ENCODE measurements at regions not wholly inside any gene's neighbourhood (a gene's known extent, or its start where the extent isn't known, plus 50 kb on each side); places are given as distances from the start of the nearest gene placed in this dataset.

DNA sequence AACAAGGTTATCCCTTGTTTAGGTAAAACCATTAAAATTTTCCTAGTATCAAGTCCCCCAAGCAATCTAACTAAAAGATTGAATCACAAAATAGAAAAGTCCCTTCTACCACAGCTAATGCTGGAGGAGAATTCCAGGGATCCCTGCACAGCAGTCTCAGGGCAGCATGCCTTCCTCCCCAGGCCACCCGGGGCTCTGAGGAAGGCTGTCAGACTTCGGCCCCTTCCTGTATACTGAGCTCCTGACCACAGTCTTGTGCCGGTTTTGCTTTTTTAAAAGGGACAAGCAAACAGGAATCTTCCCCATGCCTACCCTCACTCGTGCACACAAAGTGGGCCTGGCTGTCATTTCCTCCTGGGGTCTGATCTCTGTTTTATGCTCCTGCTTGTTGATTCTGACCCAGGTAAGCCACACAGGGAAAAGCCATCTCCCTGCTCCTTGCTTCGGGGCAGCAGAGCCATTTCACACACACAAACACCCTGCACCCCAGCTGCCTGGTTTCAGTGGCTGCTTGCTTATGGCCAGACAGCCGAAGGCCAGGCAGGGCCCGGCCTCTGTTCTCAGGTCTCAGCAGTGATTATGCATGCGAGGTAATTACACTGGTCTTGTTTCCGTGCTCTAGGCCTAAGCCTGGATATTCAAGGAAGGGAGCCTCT lies 211.9 kb downstream of the NXNL2 start:
- 65% methylated on average over 9 of the region's 9 CpGs for WGBS (ENCODE audit: insufficient coverage)
- ChIA-PET POLR2A (interaction anchor here (0.6 kb wide), 1 partner anchor 44 kb away, joined by 3 read pairs; no protein-coding TSS in a partner anchor), CTCF (no interaction called here)
- H3K9me3 ChIP-seq (ENCODE audit: control extremely low read depth in 1 of 5, control insufficient read depth in 4 of 5, insufficient read depth in 2 of 5, low read depth in 1 of 5, low read length in 4 of 5) = peaks cover 0 to 10% (median 6%) of the 10 kb centered on the region in 5 experiments
- no peaks in the 10 kb centered on the region for H3K36me3 ChIP-seq (ENCODE audit: control insufficient read depth in 4 of 4, insufficient read depth in 4 of 4, low read length in 3 of 4)
- no peak overlapping the region for H3K27ac ChIP-seq (ENCODE audit: insufficient read depth in 1 of 2, low read depth in 1 of 2, low read length in 2 of 2, poor library complexity in 1 of 2, severe bottlenecking in 2 of 2)
- no peak overlapping the region for H3K4me3 ChIP-seq (ENCODE audit: control insufficient read depth in 1 of 7, extremely low read depth in 1 of 7, insufficient read depth in 4 of 7, low read depth in 2 of 7, low read length in 6 of 7)
- no peak for DNase-seq
- H3K4me1 ChIP-seq (ENCODE audit: control extremely low read depth in 1 of 4, control insufficient read depth in 4 of 4, insufficient read depth in 4 of 4, low read length in 3 of 4) = peaks cover 0 to 3% (median 0%) of the 10 kb centered on the region in 4 experiments
- peaks cover 0 to 34% (median 0%) of the 10 kb centered on the region in 5 experiments for H3K27me3 ChIP-seq (replicated peaks in 2 of 5; ENCODE audit: control insufficient read depth in 4 of 5, insufficient read depth in 5 of 5, low read length in 4 of 5)

- WGBS (ENCODE audit: insufficient coverage) = 95% methylated on average over 3 of the region's 5 CpGs
- DNase-seq = peak; percentile 4 to 44 (median 42)
Measured at GRCh38 chr9:88747768-88748167, 212.8 kb downstream of the NXNL2 start.

GRCh38 chr9:88748566-88749261 lies 213.7 kb downstream of the NXNL2 start:
- Histone ChIP-seq H3K36me3 (ENCODE audit: control insufficient read depth in 4 of 4, insufficient read depth in 4 of 4, low read length in 3 of 4) (no peaks in the 10 kb centered on the region), H3K4me3 (ENCODE audit: control insufficient read depth in 1 of 7, extremely low read depth in 1 of 7, insufficient read depth in 4 of 7, low read depth in 2 of 7, low read length in 6 of 7) (no peak overlapping the region), H3K9me3 (ENCODE audit: control extremely low read depth in 1 of 5, control insufficient read depth in 4 of 5, insufficient read depth in 2 of 5, low read depth in 1 of 5, low read length in 4 of 5) (peaks cover 0 to 11% (median 6%) of the 10 kb centered on the region in 5 experiments), H3K27me3 (replicated peaks in 2 of 5; ENCODE audit: control insufficient read depth in 4 of 5, insufficient read depth in 5 of 5, low read length in 4 of 5) (peaks cover 0 to 33% (median 0%) of the 10 kb centered on the region in 5 experiments), H3K27ac (ENCODE audit: insufficient read depth in 1 of 2, low read depth in 1 of 2, low read length in 2 of 2, poor library complexity in 1 of 2, severe bottlenecking in 2 of 2) (no peak overlapping the region), H3K4me1 (ENCODE audit: control extremely low read depth in 1 of 4, control insufficient read depth in 4 of 4, insufficient read depth in 4 of 4, low read length in 3 of 4) (peaks cover 0 to 3% (median 0%) of the 10 kb centered on the region in 4 experiments)
- no peak for DNase-seq
- WGBS (ENCODE audit: insufficient coverage) = 100% methylated on average over 4 of the region's 5 CpGs
- POLR2A ChIA-PET = no interaction called here
- CTCF ChIA-PET = no interaction called here

More at GRCh38 chr9:88747768-88748167, 212.8 kb downstream of the NXNL2 start:
- ChIA-PET CTCF (no interaction called here), POLR2A (no interaction called here)
- Histone ChIP-seq H3K27ac (ENCODE audit: insufficient read depth in 1 of 2, low read depth in 1 of 2, low read length in 2 of 2, poor library complexity in 1 of 2, severe bottlenecking in 2 of 2) (no peak overlapping the region), H3K9me3 (ENCODE audit: control extremely low read depth in 1 of 5, control insufficient read depth in 4 of 5, insufficient read depth in 2 of 5, low read depth in 1 of 5, low read length in 4 of 5) (peaks cover 0 to 11% (median 6%) of the 10 kb centered on the region in 5 experiments), H3K27me3 (replicated peaks in 2 of 5; ENCODE audit: control insufficient read depth in 4 of 5, insufficient read depth in 5 of 5, low read length in 4 of 5) (peaks cover 0 to 34% (median 0%) of the 10 kb centered on the region in 5 experiments), H3K4me3 (ENCODE audit: control insufficient read depth in 1 of 7, extremely low read depth in 1 of 7, insufficient read depth in 4 of 7, low read depth in 2 of 7, low read length in 6 of 7) (no peak overlapping the region), H3K4me1 (ENCODE audit: control extremely low read depth in 1 of 4, control insufficient read depth in 4 of 4, insufficient read depth in 4 of 4, low read length in 3 of 4) (peaks cover 0 to 3% (median 0%) of the 10 kb centered on the region in 4 experiments), H3K36me3 (ENCODE audit: control insufficient read depth in 4 of 4, insufficient read depth in 4 of 4, low read length in 3 of 4) (no peaks in the 10 kb centered on the region)

DNA sequence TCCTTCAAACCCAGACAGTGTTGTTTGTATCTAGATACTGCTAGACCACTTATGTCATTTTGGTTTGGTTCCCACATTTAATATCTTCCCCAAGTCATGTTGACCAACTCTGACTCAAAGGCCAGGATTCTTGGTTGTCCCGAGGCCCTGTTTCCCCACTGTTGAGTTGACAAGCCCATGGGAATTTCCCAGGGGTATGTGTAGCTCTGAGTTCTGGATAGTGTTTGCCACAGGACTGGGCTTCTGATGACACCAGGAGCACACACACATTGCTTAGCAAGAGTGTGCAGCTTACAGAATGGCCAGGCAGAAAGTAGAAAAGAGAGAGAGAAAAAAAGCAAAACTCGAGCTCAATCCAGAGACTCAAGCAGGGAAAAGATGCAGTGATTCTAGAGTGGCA lies 214.4 kb downstream of the NXNL2 start:
- POLR2A ChIA-PET = no interaction called here
- CTCF ChIA-PET = no interaction called here
- Histone ChIP-seq H3K27ac (ENCODE audit: insufficient read depth in 1 of 2, low read depth in 1 of 2, low read length in 2 of 2, poor library complexity in 1 of 2, severe bottlenecking in 2 of 2) (no peak overlapping the region), H3K4me1 (ENCODE audit: control extremely low read depth in 1 of 4, control insufficient read depth in 4 of 4, insufficient read depth in 4 of 4, low read length in 3 of 4) (peaks cover 0 to 3% (median 0%) of the 10 kb centered on the region in 4 experiments), H3K4me3 (ENCODE audit: control insufficient read depth in 1 of 7, extremely low read depth in 1 of 7, insufficient read depth in 4 of 7, low read depth in 2 of 7, low read length in 6 of 7) (no peak overlapping the region), H3K36me3 (ENCODE audit: control insufficient read depth in 4 of 4, insufficient read depth in 4 of 4, low read length in 3 of 4) (no peaks in the 10 kb centered on the region), H3K27me3 (replicated peaks in 2 of 5; ENCODE audit: control insufficient read depth in 4 of 5, insufficient read depth in 5 of 5, low read length in 4 of 5) (peaks cover 0 to 34% (median 0%) of the 10 kb centered on the region in 5 experiments), H3K9me3 (ENCODE audit: control extremely low read depth in 1 of 5, control insufficient read depth in 4 of 5, insufficient read depth in 2 of 5, low read depth in 1 of 5, low read length in 4 of 5) (peaks cover 0 to 11% (median 6%) of the 10 kb centered on the region in 5 experiments)
- DNase-seq = no peak
- WGBS (ENCODE audit: insufficient coverage) = 92% methylated on average over 2 of the region's 2 CpGs

- 95% methylated on average over 2 of the region's 3 CpGs for WGBS (ENCODE audit: insufficient coverage)
- ChIA-PET POLR2A (no interaction called here), CTCF (no interaction called here)
- Histone ChIP-seq H3K4me1 (ENCODE audit: control extremely low read depth in 1 of 4, control insufficient read depth in 4 of 4, insufficient read depth in 4 of 4, low read length in 3 of 4) (peaks cover 0 to 3% (median 0%) of the 10 kb centered on the region in 4 experiments), H3K4me3 (ENCODE audit: control insufficient read depth in 1 of 7, extremely low read depth in 1 of 7, insufficient read depth in 4 of 7, low read depth in 2 of 7, low read length in 6 of 7) (no peak overlapping the region), H3K9me3 (ENCODE audit: control extremely low read depth in 1 of 5, control insufficient read depth in 4 of 5, insufficient read depth in 2 of 5, low read depth in 1 of 5, low read length in 4 of 5) (peaks cover 0 to 11% (median 6%) of the 10 kb centered on the region in 5 experiments), H3K36me3 (ENCODE audit: control insufficient read depth in 4 of 4, insufficient read depth in 4 of 4, low read length in 3 of 4) (no peaks in the 10 kb centered on the region), H3K27me3 (replicated peaks in 2 of 5; ENCODE audit: control insufficient read depth in 4 of 5, insufficient read depth in 5 of 5, low read length in 4 of 5) (peaks cover 0 to 40% (median 3%) of the 10 kb centered on the region in 5 experiments), H3K27ac (ENCODE audit: insufficient read depth in 1 of 2, low read depth in 1 of 2, low read length in 2 of 2, poor library complexity in 1 of 2, severe bottlenecking in 2 of 2) (no peak overlapping the region)
- DNase-seq = no peak
Measured at GRCh38 chr9:88750832-88751360, 215.9 kb downstream of the NXNL2 start.

DNA sequence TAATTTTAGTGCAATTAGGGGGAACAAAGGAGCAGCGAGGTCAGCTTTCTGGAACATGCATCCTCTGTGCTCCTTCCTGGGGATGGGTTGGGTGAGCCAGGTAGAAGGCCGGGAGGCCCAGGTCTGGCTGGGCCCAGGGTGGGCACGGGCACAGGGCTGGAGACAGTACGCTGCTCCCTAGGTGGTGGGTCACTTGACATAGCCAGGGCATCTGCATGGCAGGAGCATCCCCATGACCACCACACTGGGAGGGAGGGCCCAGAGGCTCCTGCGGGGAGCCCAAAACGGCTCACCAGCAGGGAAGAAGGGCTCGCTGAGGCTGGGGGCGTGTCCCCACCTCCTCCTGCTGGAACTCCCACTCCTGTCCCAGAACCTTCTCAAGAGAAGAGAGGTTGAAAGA lies 216.8 kb downstream of the NXNL2 start:
- CTCF ChIA-PET = no interaction called here
- H3K4me1 ChIP-seq (ENCODE audit: control extremely low read depth in 1 of 4, control insufficient read depth in 4 of 4, insufficient read depth in 4 of 4, low read length in 3 of 4) = peaks cover 0 to 1% (median 0%) of the 10 kb centered on the region in 4 experiments
- WGBS (ENCODE audit: insufficient coverage) = 100% methylated on average over 2 of the region's 8 CpGs

More for the DNA sequence above, 216.8 kb downstream of the NXNL2 start:
- Histone ChIP-seq H3K36me3 (ENCODE audit: control insufficient read depth in 4 of 4, insufficient read depth in 4 of 4, low read length in 3 of 4) (no peaks in the 10 kb centered on the region), H3K27me3 (replicated peaks in 2 of 5; ENCODE audit: control insufficient read depth in 4 of 5, insufficient read depth in 5 of 5, low read length in 4 of 5) (peaks cover 0 to 36% (median 3%) of the 10 kb centered on the region in 5 experiments), H3K27ac (ENCODE audit: insufficient read depth in 1 of 2, low read depth in 1 of 2, low read length in 2 of 2, poor library complexity in 1 of 2, severe bottlenecking in 2 of 2) (no peak overlapping the region), H3K4me3 (ENCODE audit: control insufficient read depth in 1 of 7, extremely low read depth in 1 of 7, insufficient read depth in 4 of 7, low read depth in 2 of 7, low read length in 6 of 7) (no peak overlapping the region), H3K9me3 (ENCODE audit: control extremely low read depth in 1 of 5, control insufficient read depth in 4 of 5, insufficient read depth in 2 of 5, low read depth in 1 of 5, low read length in 4 of 5) (peaks cover 0 to 11% (median 6%) of the 10 kb centered on the region in 5 experiments)
- no peak for DNase-seq
- POLR2A ChIA-PET = no interaction called here
